Right lobe of liver (tissue), 6 donors: ENCODE measurements at regions not wholly inside any gene's neighbourhood (a gene's known extent, or its start where the extent isn't known, plus 50 kb on each side); places are given as distances from the start of the nearest gene placed in this dataset.

Experiments
- ATAC-seq, 4 donors: fragments of 200-7000 bp; cut with Tn5 transposase; one replicate each; pipeline ENCODE4 v1.9.1; 2020; ENCODE audit warnings: mild to moderate bottlenecking in 4 of 4, moderate library complexity in 4 of 4
- DNase-seq, 3 donors: peaks; one replicate each; pipeline ENCODE4 v3.0.0-alpha.2; 2020
- H3K27ac ChIP-seq, 3 donors: fragments of 200-600 bp; one replicate each; pipeline ENCODE4 v1.8.0; 2022
- H3K27me3 ChIP-seq, 2 donors: fragments of 200-600 bp; one replicate each; pipeline ENCODE4 v1.8.0; 2022
- H3K36me3 ChIP-seq, 4 donors: fragments of 200-600 bp; sonication (generic) in 1 of 4; one replicate each; pipeline versions ENCODE4 v1.5.1 to v1.8.0; 2017 to 2022; ENCODE audit warnings: control low read depth in 1 of 4
- H3K4me1 ChIP-seq, 4 donors: fragments of 200-600 bp; sonication (generic) in 1 of 4; one replicate each; pipeline versions ENCODE4 v1.5.1 to v1.8.0; 2017 to 2022; ENCODE audit warnings: control low read depth in 1 of 4
- H3K4me3 ChIP-seq, 3 donors: fragments of 200-600 bp; one replicate each; pipeline ENCODE4 v1.8.0; 2022
- H3K9me3 ChIP-seq, 4 donors: fragments of 200-600 bp; sonication (generic) in 1 of 4; one replicate each; pipeline versions ENCODE4 v1.5.1 to v1.8.0; 2017 to 2022; ENCODE audit warnings: control low read depth in 1 of 4
- POLR2A ChIP-seq: fragments of 450-650 bp; IDR thresholded peaks from one replicate; pipeline ENCODE4 v1.6.1; 2017; ENCODE audit warnings: antibody characterized with exemption, mild to moderate bottlenecking
- WGBS: methylation state at CpG from one replicate; pipeline ENCODE4 v1.1.6; 2018; ENCODE audit warnings: low coverage, low lambda C conversion rate; ENCODE audit not compliant: insufficient coverage; ENCODE audit errors: missing lambda C conversion rate; 5-methylcytosine and 5-hydroxymethylcytosine counted together
- intact Hi-C, 2 donors: fragments of 100-400 bp; cut with DNase I; formaldehyde crosslinking; loops; one replicate each; pipeline versions ENCODE4 v1.11.2 to v1.14.1; 2022
- TF ChIP-seq, protein P1 (sequence below), 4 donors: fragments of 200-600 bp in 3 of 4; fragments of 450-650 bp in 1 of 4; IDR thresholded peaks; one replicate each; pipeline versions ENCODE4 v1.5.1 to v1.8.0; 2016 to 2022; ENCODE audit warnings: antibody characterized with exemption in 4 of 4, mild to moderate bottlenecking in 2 of 4
- donor health status: DM: no; HTN: yes; CAD: no.
- donor health status: DM: no; HTN: no; CAD: no.
- donor health status: DM: no; HTN: no; CAD: no.
- donor health status: DM: no; HTN: yes; CAD: no.
- donor health status: DM: no; HTN: yes; CAD: no.

DNA sequence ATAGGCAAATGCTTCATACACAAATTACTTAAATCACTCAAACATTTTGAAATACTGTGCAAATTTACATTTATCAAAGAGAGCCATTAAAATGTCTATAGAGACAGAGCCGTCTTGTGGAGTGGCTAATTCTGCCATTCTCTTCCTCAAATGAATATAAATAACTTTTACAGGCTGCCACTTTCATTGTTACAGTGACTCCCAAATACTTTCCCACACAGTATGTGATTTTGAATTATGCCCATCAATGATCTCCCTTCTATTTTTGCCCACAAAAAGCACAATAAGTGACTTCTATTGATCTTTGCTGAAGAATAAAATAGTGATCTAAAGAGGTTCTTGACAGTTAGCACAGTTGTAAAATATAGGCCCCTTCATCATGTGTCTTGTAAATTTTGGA is 1244.9 kb downstream of the PCDH17 start:
- Histone ChIP-seq H3K27ac (no peak overlapping the region), H3K4me1 (no peaks in the 10 kb centered on the region), H3K27me3 (no peaks in the 10 kb centered on the region), H3K36me3 (no peaks in the 10 kb centered on the region), H3K9me3 (peaks cover 0 to 2% (median 0%) of the 10 kb centered on the region in 4 donors), H3K4me3 (no peak overlapping the region)
- TF ChIP-seq, protein P1, sequence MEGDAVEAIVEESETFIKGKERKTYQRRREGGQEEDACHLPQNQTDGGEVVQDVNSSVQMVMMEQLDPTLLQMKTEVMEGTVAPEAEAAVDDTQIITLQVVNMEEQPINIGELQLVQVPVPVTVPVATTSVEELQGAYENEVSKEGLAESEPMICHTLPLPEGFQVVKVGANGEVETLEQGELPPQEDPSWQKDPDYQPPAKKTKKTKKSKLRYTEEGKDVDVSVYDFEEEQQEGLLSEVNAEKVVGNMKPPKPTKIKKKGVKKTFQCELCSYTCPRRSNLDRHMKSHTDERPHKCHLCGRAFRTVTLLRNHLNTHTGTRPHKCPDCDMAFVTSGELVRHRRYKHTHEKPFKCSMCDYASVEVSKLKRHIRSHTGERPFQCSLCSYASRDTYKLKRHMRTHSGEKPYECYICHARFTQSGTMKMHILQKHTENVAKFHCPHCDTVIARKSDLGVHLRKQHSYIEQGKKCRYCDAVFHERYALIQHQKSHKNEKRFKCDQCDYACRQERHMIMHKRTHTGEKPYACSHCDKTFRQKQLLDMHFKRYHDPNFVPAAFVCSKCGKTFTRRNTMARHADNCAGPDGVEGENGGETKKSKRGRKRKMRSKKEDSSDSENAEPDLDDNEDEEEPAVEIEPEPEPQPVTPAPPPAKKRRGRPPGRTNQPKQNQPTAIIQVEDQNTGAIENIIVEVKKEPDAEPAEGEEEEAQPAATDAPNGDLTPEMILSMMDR (IDR thresholded peaks at IDR 0.05): no peak
- TF ChIP-seq POLR2A: no peak
- DNase-seq (no peak), ATAC-seq (no peak)
- intact Hi-C loops: no loop called here
- 38% methylated on average over 1 of the region's 1 CpG for WGBS

DNA sequence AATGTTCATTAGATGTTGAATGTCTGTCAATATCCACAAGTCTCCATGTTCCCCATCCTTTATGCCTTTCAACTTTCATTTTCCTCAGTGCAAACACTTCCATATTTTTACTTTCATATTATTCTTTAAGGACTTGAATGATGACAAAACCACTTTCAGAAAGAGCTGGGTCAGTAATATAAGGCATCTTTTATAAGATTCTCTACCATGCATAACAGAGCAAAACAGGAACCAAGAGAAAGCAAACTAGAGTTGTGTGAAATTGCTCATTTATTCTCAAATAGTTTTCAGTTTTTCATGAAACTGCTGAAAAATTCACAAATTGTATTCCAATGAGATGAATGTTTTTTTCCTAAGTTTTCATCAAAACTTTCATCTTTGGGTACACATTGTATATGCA is 1247.6 kb downstream of the PCDH17 start:
- intact Hi-C loops: no loop called here

DNA sequence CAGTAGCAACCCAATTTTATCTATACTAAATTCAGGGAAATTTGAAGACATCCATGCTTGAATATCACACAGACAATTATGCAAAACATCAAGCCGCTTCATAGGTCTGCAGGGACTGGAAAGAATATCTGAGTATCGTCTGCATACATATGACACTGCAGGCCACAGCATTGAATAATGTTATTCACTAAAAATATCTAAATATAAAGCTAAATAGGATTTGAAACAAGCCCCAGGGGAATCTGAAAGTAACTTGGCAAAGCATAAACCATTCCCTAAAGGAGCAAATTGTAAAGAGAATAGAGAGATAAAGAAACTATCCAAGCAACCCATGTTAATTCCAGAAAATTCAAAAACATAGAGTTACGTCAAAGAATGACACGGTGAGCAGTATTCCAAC is 1251.0 kb downstream of the PCDH17 start:
- intact Hi-C loops: no loop called here

More for the DNA sequence above, 1247.6 kb downstream of the PCDH17 start:
- Histone ChIP-seq H3K9me3 (peaks cover 0 to 2% (median 0%) of the 10 kb centered on the region in 4 donors), H3K4me3 (no peak overlapping the region), H3K27me3 (no peaks in the 10 kb centered on the region), H3K4me1 (no peaks in the 10 kb centered on the region), H3K36me3 (no peaks in the 10 kb centered on the region), H3K27ac (no peak overlapping the region)
- ATAC-seq (no peak), DNase-seq (no peak)
- no peak for TF ChIP-seq POLR2A
- TF ChIP-seq, protein P1 (IDR thresholded peaks at IDR 0.05): no peak

GRCh38 chr13:58883405-58883804 is 1251.9 kb downstream of the PCDH17 start:
- 15% methylated on average over 2 of the region's 2 CpGs for WGBS
- no peak for ATAC-seq
- Histone ChIP-seq H3K27ac (no peak overlapping the region), H3K36me3 (no peaks in the 10 kb centered on the region), H3K4me3 (no peak overlapping the region), H3K9me3 (peaks cover 0 to 2% (median 0%) of the 10 kb centered on the region in 4 donors), H3K4me1 (no peaks in the 10 kb centered on the region), H3K27me3 (no peaks in the 10 kb centered on the region)
- no peak for DNase-seq
- TF ChIP-seq, protein P1 (IDR thresholded peaks at IDR 0.05): no peak
- TF ChIP-seq POLR2A: no peak
- intact Hi-C loops: no loop called here

More for the DNA sequence above, 1251.0 kb downstream of the PCDH17 start:
- Histone ChIP-seq H3K9me3 (peaks cover 0 to 2% (median 0%) of the 10 kb centered on the region in 4 donors), H3K4me1 (no peaks in the 10 kb centered on the region), H3K4me3 (no peak overlapping the region), H3K36me3 (no peaks in the 10 kb centered on the region), H3K27me3 (no peaks in the 10 kb centered on the region), H3K27ac (no peak overlapping the region)
- ATAC-seq: no peak
- WGBS: 60% methylated on average over 4 of the region's 4 CpGs
- TF ChIP-seq, protein P1 (IDR thresholded peaks at IDR 0.05): no peak
- TF ChIP-seq POLR2A: no peak
- DNase-seq: no peak
